H1 (cell line): ENCODE measurements at regions not wholly inside any gene's neighbourhood (a gene's known extent, or its start where the extent isn't known, plus 50 kb on each side); places are given as distances from the start of the nearest gene placed in this dataset.
A peak's percentile ranks its signal among the peaks of the same experiment; 100 is the strongest.

ENCODE experiments used
- CTCF ChIA-PET: fragments of 300-600 bp; sonication (Branson Sonifier 250); formaldehyde crosslinking; loops from one replicate; lab custom pipeline; 2021; ENCODE audit not compliant: partially characterized antibody; lab: Charles Lee
- POLR2A ChIA-PET: fragments of 300-600 bp; sonication (Branson Sonifier 250); formaldehyde crosslinking; loops from one replicate; lab custom pipeline; 2021; ENCODE audit warnings: inconsistent platforms; ENCODE audit not compliant: partially characterized antibody; lab: Charles Lee
- DNase-seq, 2 experiments: peaks; one replicate each; pipeline versions ENCODE4 v3.0.0 to v3.0.0-alpha.2; 2010 to 2022; ENCODE audit warnings: low spot score in 2 of 2, low read depth in 1 of 2, mixed read lengths in 1 of 2
- FAIRE-seq: peaks from 2 replicates; lab custom pipeline; 2011; peaks lifted over from hg19 to GRCh38; lab: Jason Lieb, UNC
- H2AFZ ChIP-seq: 2 replicates; pipeline ENCODE4 v1.8.1; 2012; ENCODE audit warnings: low read length, inconsistent platforms
- H2AK5ac ChIP-seq: 2 replicates; pipeline ENCODE4 v1.6.1; 2013; ENCODE audit warnings: low read depth, low read length
- H2BK120ac ChIP-seq: replicated peaks from 2 replicates; pipeline ENCODE3; 2013; ENCODE audit warnings: low read depth, low read length, inconsistent platforms
- H2BK12ac ChIP-seq: 2 replicates; pipeline ENCODE4 v1.6.1; 2013; ENCODE audit warnings: low read depth, low read length
- H2BK15ac ChIP-seq: 2 replicates; pipeline ENCODE4 v1.6.1; 2013; ENCODE audit warnings: low read length
- H2BK20ac ChIP-seq: 2 replicates; pipeline ENCODE4 v1.6.1; 2013; ENCODE audit warnings: low read length
- H2BK5ac ChIP-seq: 2 replicates; pipeline ENCODE4 v1.6.1; 2013; ENCODE audit warnings: low read depth, low read length
- H3K14ac ChIP-seq: 2 replicates; pipeline ENCODE4 v1.6.1; 2013; ENCODE audit warnings: inconsistent platforms; ENCODE audit not compliant: insufficient read length
- H3K18ac ChIP-seq: 2 replicates; pipeline ENCODE4 v1.6.1; 2013; ENCODE audit warnings: low read length; ENCODE audit errors: extremely low read depth
- H3K23ac ChIP-seq: 2 replicates; pipeline ENCODE4 v1.6.1; 2013; ENCODE audit warnings: inconsistent platforms; ENCODE audit not compliant: insufficient read length
- H3K23me2 ChIP-seq: 2 replicates; pipeline ENCODE4 v1.6.1; 2013; ENCODE audit warnings: low read depth, low read length
- H3K27ac ChIP-seq: 2 replicates; pipeline ENCODE4 v1.6.1; 2011; ENCODE audit warnings: low read depth, low read length, inconsistent platforms
- H3K27me3 ChIP-seq, 4 experiments: replicated peaks in 1 of 4; 1 replicate in 1 of 4; 2 replicates in 3 of 4; pipeline versions ENCODE4 v1.6.1 to v1.8.1; 2011 to 2013; ENCODE audit warnings: low read length in 3 of 4, mild to moderate bottlenecking in 3 of 4, inconsistent platforms in 2 of 4, mixed read lengths in 2 of 4, moderate library complexity in 1 of 4; ENCODE audit not compliant: control insufficient read depth in 3 of 4, insufficient read depth in 3 of 4; ENCODE audit errors: extremely low read depth in 1 of 4
- H3K36me3 ChIP-seq, 4 experiments: 2 replicates each; pipeline versions ENCODE4 v1.6.1 to v1.8.1; 2011 to 2013; ENCODE audit warnings: mild to moderate bottlenecking in 4 of 4, low read length in 3 of 4, moderate library complexity in 2 of 4, control low read depth in 1 of 4, inconsistent platforms in 1 of 4; ENCODE audit not compliant: insufficient read depth in 4 of 4, control insufficient read depth in 2 of 4
- H3K4ac ChIP-seq: replicated peaks from 2 replicates; pipeline ENCODE3; 2013; ENCODE audit warnings: low read length, low read depth, mixed read lengths, inconsistent platforms; ENCODE audit not compliant: insufficient read length
- H3K4me1 ChIP-seq, 4 experiments: replicated peaks in 1 of 4; 1 replicate in 1 of 4; 2 replicates in 3 of 4; pipeline versions ENCODE4 v1.6.1 to v1.8.1; 2011 to 2013; ENCODE audit warnings: low read length in 3 of 4, inconsistent platforms in 2 of 4, mixed read lengths in 1 of 4; ENCODE audit not compliant: insufficient read depth in 4 of 4, control insufficient read depth in 3 of 4
- H3K4me2 ChIP-seq, 2 experiments: 2 replicates each; pipeline versions ENCODE4 v1.6.1 to v1.8.1; 2011 to 2013; ENCODE audit warnings: low read depth in 2 of 2, low read length in 2 of 2, control low read depth in 1 of 2, inconsistent platforms in 1 of 2, mild to moderate bottlenecking in 1 of 2; ENCODE audit not compliant: insufficient read depth in 1 of 2
- H3K4me3 ChIP-seq, 4 experiments: fragments of 200-600, 300-600 bp in 1 of 4; sonication (generic), shearing (Covaris generic), sonication (Bioruptor Twin) in 1 of 4; 2 replicates each; pipeline versions ENCODE4 v1.5.1 to v1.8.1; 2011 to 2016; ENCODE audit warnings: low read length in 4 of 4, low read depth in 3 of 4, control low read depth in 2 of 4, inconsistent platforms in 2 of 4, mild to moderate bottlenecking in 2 of 4, mixed read lengths in 1 of 4, moderate library complexity in 1 of 4; ENCODE audit not compliant: insufficient read depth in 2 of 4; ENCODE audit errors: extremely low read depth in 1 of 4
- H3K56ac ChIP-seq: replicated peaks from 2 replicates; pipeline ENCODE3; 2013; ENCODE audit warnings: low read depth, mild to moderate bottlenecking, mixed read lengths, low read length, inconsistent platforms; ENCODE audit not compliant: insufficient read length
- H3K79me1 ChIP-seq: 2 replicates; pipeline ENCODE4 v1.6.1; 2013; ENCODE audit warnings: low read depth, low read length, control low read depth
- H3K79me2 ChIP-seq, 2 experiments: 2 replicates each; pipeline versions ENCODE4 v1.6.1 to v1.8.1; 2012 to 2013; ENCODE audit warnings: low read length in 2 of 2, mild to moderate bottlenecking in 2 of 2, inconsistent platforms in 1 of 2; ENCODE audit not compliant: insufficient read depth in 2 of 2, control insufficient read depth in 1 of 2
- H3K9ac ChIP-seq, 4 experiments: replicated peaks in 1 of 4; 1 replicate in 1 of 4; 2 replicates in 3 of 4; pipeline versions ENCODE4 v1.6.1 to v1.8.1; 2011 to 2013; ENCODE audit warnings: low read depth in 3 of 4, low read length in 3 of 4, control low read depth in 2 of 4, mild to moderate bottlenecking in 2 of 4, moderate library complexity in 2 of 4, inconsistent platforms in 1 of 4; ENCODE audit errors: extremely low read depth in 1 of 4
- H3K9me3 ChIP-seq, 2 experiments: 2 replicates each; pipeline versions ENCODE4 v1.6.1 to v1.8.1; 2012 to 2013; ENCODE audit warnings: mild to moderate bottlenecking in 2 of 2, moderate library complexity in 2 of 2, control low read depth in 1 of 2, inconsistent platforms in 1 of 2, low read depth in 1 of 2, low read length in 1 of 2, mixed read lengths in 1 of 2; ENCODE audit not compliant: insufficient read depth in 2 of 2
- H4K20me1 ChIP-seq, 2 experiments: replicated peaks in 1 of 2; 2 replicates each; pipeline versions ENCODE3 to v1.8.1; 2011 to 2013; ENCODE audit warnings: inconsistent platforms in 2 of 2, low read length in 2 of 2, mild to moderate bottlenecking in 1 of 2; ENCODE audit not compliant: insufficient read depth in 2 of 2, control insufficient read depth in 1 of 2
- H4K5ac ChIP-seq: 2 replicates; pipeline ENCODE4 v1.6.1; 2013; ENCODE audit warnings: low read length, low read depth, mixed read lengths, inconsistent platforms; ENCODE audit not compliant: insufficient read length
- H4K8ac ChIP-seq: 2 replicates; pipeline ENCODE4 v1.8.0; 2013; ENCODE audit warnings: mild to moderate bottlenecking, moderate library complexity, low read length, inconsistent platforms; ENCODE audit not compliant: insufficient read depth; ENCODE audit errors: extremely low read depth
- H4K91ac ChIP-seq: replicated peaks from 2 replicates; pipeline ENCODE3; 2013; ENCODE audit warnings: low read length, mixed read lengths, inconsistent platforms; ENCODE audit not compliant: insufficient read length
- ATF2 ChIP-seq: IDR thresholded peaks from 2 replicates; pipeline ENCODE4 v1.6.1; 2012; ENCODE audit warnings: low read length, inconsistent platforms
- EZH2 ChIP-seq: fragments of 200-600 bp; sonication (generic); IDR thresholded peaks from 2 replicates; pipeline ENCODE4 v1.7.1; 2012; ENCODE audit warnings: low read depth, mild to moderate bottlenecking, moderate library complexity, low read length, inconsistent platforms; ENCODE audit not compliant: severe bottlenecking
- GABPA ChIP-seq: IDR thresholded peaks from 2 replicates; pipeline ENCODE4 v1.6.1; 2011; ENCODE audit warnings: mild to moderate bottlenecking, low read length, moderate library complexity, borderline replicate concordance; ENCODE audit not compliant: insufficient read depth
- WGBS, 2 experiments: shearing (Covaris generic) in 1 of 2; methylation state at CpG; one replicate each; pipeline versions ENCODE4 v1.1.6 to v1.1.7; 2013 to 2015; ENCODE audit warnings: low lambda C conversion rate in 2 of 2, mixed read lengths in 2 of 2, inconsistent platforms in 1 of 2, low coverage in 1 of 2, missing lambda C conversion rate in 1 of 2; ENCODE audit not compliant: insufficient replicate concordance in 2 of 2, insufficient coverage in 1 of 2, insufficient read length in 1 of 2; ENCODE audit errors: extremely low coverage in 1 of 2, missing lambda C conversion rate in 1 of 2; 5-methylcytosine and 5-hydroxymethylcytosine counted together

GRCh38 chr21:17414766-17415165 lies 98.1 kb upstream of the CXADR start:
- POLR2A ChIA-PET, result no interaction called here
- Histone ChIP-seq H2BK20ac (no peak overlapping the region), H2AFZ (no peak overlapping the region; the same call in none of the 2 replicates), H3K79me1 (no peaks in the 10 kb centered on the region), H3K18ac (no peak overlapping the region), H3K23ac (no peak overlapping the region)
- no peak for DNase-seq
- 57% methylated on average over 1 of the region's 1 CpG; no CpG with 5 or more reads in 1 of the 2 experiments for WGBS, 2 experiments
- TF ChIP-seq ATF2 (no peak), GABPA (no peak), EZH2 (no peak)
- TF ChIP-seq, all 59 proteins: peak for 0
- Histone ChIP-seq H4K20me1 (no peaks in the 10 kb centered on the region), H4K5ac (no peak overlapping the region), H2BK15ac (no peak overlapping the region), H3K4me3 (no peak overlapping the region), H2AK5ac (no peak overlapping the region), H3K23me2 (no peaks in the 10 kb centered on the region), H3K27ac (no peak overlapping the region), H3K9me3 (no peaks in the 10 kb centered on the region), H3K4ac (no peak overlapping the region), H4K91ac (no peak overlapping the region), H3K79me2 (no peaks in the 10 kb centered on the region), H3K56ac (no peak overlapping the region), H3K4me1 (peaks cover 0 to 7% (median 2%) of the 10 kb centered on the region in 4 experiments; a peak in 2 of 7 replicates), H3K14ac (no peak overlapping the region), H3K4me2 (peak overlapping the region in 1 of 2 experiments; percentile 29; a peak in 1 of 4 replicates), H2BK5ac (no peak overlapping the region), H3K27me3 (no peaks in the 10 kb centered on the region), H3K36me3 (no peaks in the 10 kb centered on the region), H2BK12ac (no peak overlapping the region), H2BK120ac (no peak overlapping the region), H3K9ac (no peak overlapping the region), H4K8ac (no peak overlapping the region)
- CTCF ChIA-PET, result interaction anchor here (0.8 to 1.4 kb wide), 4 partner anchors 17 to 171 kb away, joined by 3 to 4 read pairs (median 3); no protein-coding TSS in a partner anchor
- no peak for FAIRE-seq
